Chondrocyte (in vitro differentiated cells): ENCODE measurements at regions not wholly inside any gene's neighbourhood (a gene's known extent, or its start where the extent isn't known, plus 50 kb on each side); places are given as distances from the start of the nearest gene placed in this dataset.
"Not testable (repeated sequence)": the region's sequence is repeated elsewhere in the genome, so short reads cannot be mapped to it uniquely, and the experiment has no call there.

Source experiments
- DNase-seq: peaks from one replicate; pipeline ENCODE4 v3.0.0; 2021; ENCODE audit warnings: mixed read lengths, low spot score
- H3K27ac Mint-ChIP-seq: one replicate; pipeline ENCODE4 v1.8.0; 2021; ENCODE audit warnings: mild to moderate bottlenecking, moderate library complexity, mixed read lengths; ENCODE audit not compliant: unreplicated experiment
- H3K27me3 Mint-ChIP-seq: 2 replicates; pipeline ENCODE4 v1.8.0; 2021; ENCODE audit warnings: low read depth, mixed read lengths
- H3K36me3 Mint-ChIP-seq: 2 replicates; pipeline ENCODE4 v1.8.0; 2021; ENCODE audit warnings: low read depth, mixed read lengths
- H3K4me1 Mint-ChIP-seq: 2 replicates; pipeline ENCODE4 v1.8.0; 2021; ENCODE audit warnings: low read depth, mild to moderate bottlenecking, mixed read lengths
- H3K4me3 Mint-ChIP-seq: one replicate; pipeline ENCODE4 v1.8.0; 2021; ENCODE audit warnings: mild to moderate bottlenecking, moderate library complexity, mixed read lengths; ENCODE audit not compliant: unreplicated experiment
- H3K9me3 Mint-ChIP-seq: 2 replicates; pipeline ENCODE4 v1.8.0; 2021; ENCODE audit warnings: low read depth, mixed read lengths
- CTCF ChIP-seq: fragments of 200-600 bp; sonication (generic); IDR thresholded peaks from 2 replicates; pipeline ENCODE4 v1.5.0; 2021; ENCODE audit warnings: antibody characterized with exemption, mild to moderate bottlenecking, moderate library complexity

GRCh38 chr6:166237617-166238016 is 70.0 kb upstream of the TBXT start:
- no peaks in the 10 kb centered on the region for H3K4me1 Mint-ChIP-seq
- no peaks in the 10 kb centered on the region for H3K36me3 Mint-ChIP-seq
- peaks cover 58% of the 10 kb centered on the region for H3K27me3 Mint-ChIP-seq
- H3K27ac Mint-ChIP-seq: no peak overlapping the region
- H3K9me3 Mint-ChIP-seq: no peaks in the 10 kb centered on the region
- H3K4me3 Mint-ChIP-seq: no peak overlapping the region
- DNase-seq: no peak
- TF ChIP-seq CTCF: no peak

- Mint-ChIP-seq H3K27ac (no peak overlapping the region), H3K4me3 (no peak overlapping the region), H3K9me3 (no peaks in the 10 kb centered on the region), H3K27me3 (peaks cover 57% of the 10 kb centered on the region), H3K36me3 (no peaks in the 10 kb centered on the region), H3K4me1 (no peaks in the 10 kb centered on the region)
- no peak for TF ChIP-seq CTCF
- DNase-seq: no peak
Measured at GRCh38 chr6:166236596-166236995, 68.9 kb upstream of the TBXT start.

- no peak for DNase-seq
- Mint-ChIP-seq H3K27ac (no peak overlapping the region), H3K27me3 (peaks cover 52% of the 10 kb centered on the region), H3K4me1 (no peaks in the 10 kb centered on the region), H3K9me3 (no peaks in the 10 kb centered on the region), H3K4me3 (no peak overlapping the region), H3K36me3 (no peaks in the 10 kb centered on the region)
- TF ChIP-seq CTCF: no peak
Measured at GRCh38 chr6:166235666-166236292, 68.1 kb upstream of the TBXT start.

- H3K4me1 Mint-ChIP-seq, H3K9me3 Mint-ChIP-seq, DNase-seq, H3K27ac Mint-ChIP-seq, H3K36me3 Mint-ChIP-seq, H3K4me3 Mint-ChIP-seq: not testable (repeated sequence)
- H3K27me3 Mint-ChIP-seq: peaks cover 48% of the 10 kb centered on the region
Measured at GRCh38 chr6:166231181-166231580, 63.5 kb upstream of the TBXT start.

GRCh38 chr6:166228839-166229528 is 61.3 kb upstream of the TBXT start:
- Mint-ChIP-seq H3K4me3 (no peak overlapping the region), H3K9me3 (no peaks in the 10 kb centered on the region), H3K4me1 (no peaks in the 10 kb centered on the region), H3K27me3 (peaks cover 50% of the 10 kb centered on the region), H3K36me3 (no peaks in the 10 kb centered on the region), H3K27ac (no peak overlapping the region)
- no peak for DNase-seq
- TF ChIP-seq CTCF: no peak

GRCh38 chr6:166228425-166228824 is 60.8 kb upstream of the TBXT start:
- TF ChIP-seq CTCF: no peak
- H3K9me3 Mint-ChIP-seq: no peaks in the 10 kb centered on the region
- no peaks in the 10 kb centered on the region for H3K4me1 Mint-ChIP-seq
- H3K27ac Mint-ChIP-seq: no peak overlapping the region
- no peak overlapping the region for H3K4me3 Mint-ChIP-seq
- peaks cover 54% of the 10 kb centered on the region for H3K27me3 Mint-ChIP-seq
- no peak for DNase-seq
- H3K36me3 Mint-ChIP-seq: no peaks in the 10 kb centered on the region
